Pancreas (tissue), 10 donors: ENCODE measurements at regions not wholly inside any gene's neighbourhood (a gene's known extent, or its start where the extent isn't known, plus 50 kb on each side); places are given as distances from the start of the nearest gene placed in this dataset.

ENCODE experiments used
- ATAC-seq, 4 donors: fragments of 200-7000 bp; cut with Tn5 transposase; one replicate each; pipeline versions ENCODE4 v1.8.0 to v1.9.1; 2020; ENCODE audit warnings: mild to moderate bottlenecking in 4 of 4, moderate library complexity in 4 of 4
- DNase-seq, 6 donors: peaks; one replicate each; pipeline ENCODE4 v3.0.0-alpha.2; 2020
- FAIRE-seq: peaks from 2 replicates; lab custom pipeline; 2012; peaks lifted over from hg19 to GRCh38; lab: Jason Lieb, UNC
- H3K27ac ChIP-seq, 4 donors: fragments of 200-600 bp; sonication (generic); 1 replicate in 3 of 4; 2 replicates in 1 of 4; pipeline versions ENCODE4 v1.5.0 to v1.8.0; 2020
- H3K27me3 ChIP-seq, 4 donors: fragments of 200-600 bp; one replicate each; pipeline ENCODE4 v1.8.0; 2021
- H3K36me3 ChIP-seq, 3 donors: fragments of 200-600 bp; sonication (generic) in 1 of 3; one replicate each; pipeline versions ENCODE4 v1.5.0 to v1.8.0; 2020 to 2021
- H3K4me1 ChIP-seq, 3 donors: fragments of 200-600 bp; one replicate each; pipeline ENCODE4 v1.8.0; 2021
- H3K4me3 ChIP-seq, 4 donors: fragments of 200-600 bp; sonication (generic) in 2 of 4; one replicate each; pipeline versions ENCODE4 v1.5.0 to v1.8.0; 2020 to 2021
- H3K9me3 ChIP-seq, 4 donors: fragments of 200-600 bp; one replicate each; pipeline ENCODE4 v1.8.0; 2021
- CTCF ChIP-seq, 4 donors: fragments of 200-600 bp; sonication (generic) in 3 of 4; IDR thresholded peaks; one replicate each; pipeline versions ENCODE4 v1.5.0 to v1.8.0; 2021; ENCODE audit warnings: antibody characterized with exemption in 4 of 4
- WGBS, 2 donors: extraction: QIAGEN DNeasy Blood & Tissue Kit; methylation state at CpG; one replicate each; pipeline ENCODE4 v1.1.7; 2013; 5-methylcytosine and 5-hydroxymethylcytosine counted together
- intact Hi-C, 3 donors: fragments of 100-400 bp; cut with DNase I; formaldehyde crosslinking; loops; one replicate each; pipeline versions ENCODE4 v1.11.1 to v1.14.2; 2022
- donor health status: healthy with polysubstance abuse.
- donor health status: DM: no; HTN: no; CAD: no; lungs with moderate emphysema.
- donor health status: DM: no; HTN: no; CAD: no.
- donor health status: control.
- donor health status: control.
- donor health status: Bipolar disorder and iron deficiency.
- donor health status: DM: yes; HTN: yes; CAD: no.
- donor health status: DM: no; HTN: no; CAD: no.
- donor health status: DM: no; HTN: no; CAD: no.
- donor health status: DM: yes; HTN: yes; CAD: no.

- no peak overlapping the region for H3K27ac ChIP-seq
- TF ChIP-seq CTCF (IDR thresholded peaks at IDR 0.05), result no peak
- DNase-seq, result no peak
- 85 to 90% methylated on average over 10 of the region's 10 CpGs for WGBS, 2 donors
- intact Hi-C loops, result no loop called here
- FAIRE-seq, result no peak
- no peaks in the 10 kb centered on the region for H3K4me1 ChIP-seq
- no peaks in the 10 kb centered on the region for H3K36me3 ChIP-seq
- H3K9me3 ChIP-seq, result no peaks in the 10 kb centered on the region
- H3K4me3 ChIP-seq, result no peak overlapping the region
- ATAC-seq, result no peak
- no peaks in the 10 kb centered on the region for H3K27me3 ChIP-seq
These were observed 107.1 kb upstream of the STK17B start for GRCh38 chr2:196278491-196278911.

DNA sequence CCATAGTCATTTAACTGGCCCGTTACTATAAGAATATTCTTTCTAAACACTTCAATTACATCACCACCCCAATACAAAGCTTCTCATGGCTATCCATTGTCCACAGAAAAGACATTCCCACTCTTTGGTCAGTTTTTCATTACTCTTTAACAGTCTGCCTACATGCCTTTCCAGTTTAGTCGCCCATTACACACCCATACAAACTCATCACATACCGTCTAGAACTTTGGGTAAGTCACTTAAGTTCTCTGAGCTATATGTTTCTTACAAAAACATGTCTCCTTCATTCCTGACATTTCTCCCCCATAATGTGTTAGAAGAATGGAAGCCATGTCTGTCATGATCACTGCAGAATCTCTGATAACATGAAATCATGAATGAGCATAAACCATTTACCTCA, 108.2 kb upstream of the STK17B start:
- intact Hi-C loops, result no loop called here
- ATAC-seq (no peak), DNase-seq (no peak), FAIRE-seq (no peak)
- peaks cover 0 to 5% (median 0%) of the 10 kb centered on the region in 3 donors for H3K4me1 ChIP-seq
- H3K9me3 ChIP-seq, result no peaks in the 10 kb centered on the region
- WGBS, 2 donors, result 72 to 83% methylated on average over 3 of the region's 3 CpGs
- no peak overlapping the region for H3K27ac ChIP-seq
- no peaks in the 10 kb centered on the region for H3K36me3 ChIP-seq
- H3K27me3 ChIP-seq, result no peaks in the 10 kb centered on the region
- H3K4me3 ChIP-seq, result no peak overlapping the region
- TF ChIP-seq CTCF (IDR thresholded peaks at IDR 0.05), result no peak

DNA sequence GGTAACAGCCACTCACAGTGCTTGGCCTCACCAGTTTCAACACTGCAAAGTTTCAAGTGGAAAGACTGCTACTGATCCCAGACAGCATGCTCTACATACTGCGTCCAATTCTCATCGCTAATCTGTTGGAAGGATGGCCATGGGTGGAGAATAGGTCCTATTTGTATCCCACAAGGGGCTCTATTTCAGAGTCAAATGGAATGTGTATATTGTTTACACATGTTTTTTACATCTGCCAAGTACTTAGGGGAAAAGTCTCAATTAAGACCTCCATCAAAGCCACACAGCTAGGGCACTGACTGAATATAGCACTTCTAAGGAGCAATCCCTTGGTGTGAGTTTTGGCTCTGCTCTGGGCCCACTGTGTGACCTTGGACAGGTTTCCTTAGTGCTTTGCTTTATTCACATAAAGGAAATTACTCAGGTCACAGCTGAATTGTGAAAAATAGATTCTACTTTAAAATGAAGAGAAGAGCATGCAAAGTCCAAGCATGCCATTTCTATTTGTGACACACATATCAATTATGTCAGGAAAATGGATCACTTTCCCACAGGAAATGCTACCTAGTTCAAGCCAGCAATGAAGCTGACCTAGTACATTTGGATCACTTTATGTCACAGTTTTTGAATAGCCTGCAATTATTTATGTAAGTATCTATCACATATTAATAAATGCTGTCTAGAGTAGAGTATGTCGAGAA, 112.9 kb upstream of the STK17B start:
- Histone ChIP-seq H3K36me3 (no peaks in the 10 kb centered on the region), H3K9me3 (no peaks in the 10 kb centered on the region), H3K27ac (no peak overlapping the region), H3K4me1 (peaks cover 0 to 10% (median 0%) of the 10 kb centered on the region in 3 donors), H3K27me3 (no peaks in the 10 kb centered on the region), H3K4me3 (no peak overlapping the region)
- WGBS, 2 donors, result 72 to 73% methylated on average over 3 of the region's 3 CpGs
- FAIRE-seq (no peak), DNase-seq (no peak), ATAC-seq (no peak)
- intact Hi-C loops, result no loop called here
- TF ChIP-seq CTCF (IDR thresholded peaks at IDR 0.05), result no peak

- Histone ChIP-seq H3K27ac (no peak overlapping the region), H3K9me3 (no peaks in the 10 kb centered on the region), H3K27me3 (no peaks in the 10 kb centered on the region), H3K36me3 (no peaks in the 10 kb centered on the region), H3K4me3 (no peak overlapping the region), H3K4me1 (peaks cover 0 to 10% (median 0%) of the 10 kb centered on the region in 3 donors)
- no peak for DNase-seq
- intact Hi-C loops, result no loop called here
- FAIRE-seq, result no peak
- WGBS, 2 donors, result 30 to 41% methylated on average over 4 of the region's 4 CpGs
- no peak for ATAC-seq
- TF ChIP-seq CTCF (IDR thresholded peaks at IDR 0.05), result no peak
These were observed 113.6 kb upstream of the STK17B start for GRCh38 chr2:196284866-196285557.

DNA sequence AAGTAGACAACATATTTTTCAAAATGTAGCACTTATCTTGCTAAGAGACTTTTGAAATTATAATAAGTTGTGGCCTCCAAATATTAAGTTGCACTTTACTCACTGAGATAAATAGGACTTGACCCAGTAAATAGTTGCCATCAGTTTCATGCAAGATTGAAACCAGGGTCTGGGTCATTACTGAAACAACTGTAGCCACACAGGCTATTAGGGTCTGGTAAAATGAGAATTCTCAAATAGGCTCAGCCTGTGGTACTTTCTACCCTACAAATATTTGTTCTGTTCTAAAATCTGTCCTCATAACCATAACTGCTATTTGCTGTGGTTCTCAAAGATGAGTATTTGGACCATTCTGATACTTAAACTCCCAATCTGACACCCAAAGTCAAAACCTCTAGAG, 115.4 kb upstream of the STK17B start:
- H3K4me1 ChIP-seq, result peaks cover 0 to 14% (median 4%) of the 10 kb centered on the region in 3 donors
- no peaks in the 10 kb centered on the region for H3K36me3 ChIP-seq
- no peak for DNase-seq
- intact Hi-C loops, result no loop called here
- no peak for ATAC-seq
- H3K4me3 ChIP-seq, result no peak overlapping the region
- no peak for FAIRE-seq
- no peak overlapping the region for H3K27ac ChIP-seq
- no peaks in the 10 kb centered on the region for H3K27me3 ChIP-seq
- no peak for TF ChIP-seq CTCF (IDR thresholded peaks at IDR 0.05)
- no peaks in the 10 kb centered on the region for H3K9me3 ChIP-seq
